Heart left ventricle (tissue), 16 donors: ENCODE measurements at regions not wholly inside any gene's neighbourhood (a gene's known extent, or its start where the extent isn't known, plus 50 kb on each side); places are given as distances from the start of the nearest gene placed in this dataset.
"Not testable (repeated sequence)": the region's sequence is repeated elsewhere in the genome, so short reads cannot be mapped to it uniquely, and the experiment has no call there.

Experiments used
- ATAC-seq, 4 donors: fragments of 200-7000 bp; cut with Tn5 transposase; one replicate each; pipeline ENCODE4 v1.9.1; 2020 to 2022; ENCODE audit warnings: moderate library complexity in 4 of 4, mild to moderate bottlenecking in 3 of 4, moderate number of reproducible peaks in 1 of 4
- DNase-seq, 5 donors: peaks; one replicate each; pipeline ENCODE4 v3.0.0-alpha.2; 2020
- H3K27ac ChIP-seq, 12 donors: fragments of 200-600 bp; sonication (generic) in 4 of 12; one replicate each; pipeline versions ENCODE4 v1.5.0 to v1.8.0; 2016 to 2022; ENCODE audit warnings: mild to moderate bottlenecking in 2 of 12
- H3K27me3 ChIP-seq, 9 donors: fragments of 200-600 bp; sonication (generic) in 2 of 9; one replicate each; pipeline versions ENCODE4 v1.5.1 to v1.8.0; 2016 to 2022; ENCODE audit warnings: mild to moderate bottlenecking in 3 of 9
- H3K36me3 ChIP-seq, 9 donors: fragments of 200-600 bp; sonication (generic) in 2 of 9; one replicate each; pipeline versions ENCODE4 v1.5.0 to v1.8.0; 2018 to 2022; ENCODE audit warnings: mild to moderate bottlenecking in 2 of 9
- H3K4me1 ChIP-seq, 12 donors: fragments of 200-600 bp; sonication (generic) in 4 of 12; one replicate each; pipeline versions ENCODE4 v1.5.0 to v1.8.0; 2016 to 2022; ENCODE audit warnings: mild to moderate bottlenecking in 3 of 12
- H3K4me3 ChIP-seq, 12 donors: fragments of 200-600 bp; sonication (generic) in 4 of 12; one replicate each; pipeline versions ENCODE4 v1.5.0 to v1.8.0; 2017 to 2022; ENCODE audit warnings: mild to moderate bottlenecking in 9 of 12, moderate library complexity in 4 of 12
- H3K9me3 ChIP-seq, 12 donors: fragments of 200-600 bp; sonication (generic) in 4 of 12; one replicate each; pipeline versions ENCODE4 v1.5.0 to v1.8.0; 2016 to 2022; ENCODE audit warnings: mild to moderate bottlenecking in 1 of 12
- WGBS, 4 donors: extraction: QIAGEN DNeasy Blood & Tissue Kit in 2 of 4; methylation state at CpG; one replicate each; pipeline versions ENCODE4 v1.1.5 to v1.1.7; 2013 to 2018; 5-methylcytosine and 5-hydroxymethylcytosine counted together
- intact Hi-C, 10 donors: fragments of 100-400 bp; cut with DNase I; formaldehyde crosslinking; loops; one replicate each; pipeline versions ENCODE4 v1.11.1 to v1.14.2; 2022
- donor health status: ischemic (EF 13 %, LVEDD 7.1; RV severe dilation, severe dysfunction).
- donor health status: healthy with polysubstance abuse.
- donor health status: DM: no; HTN: yes; CAD: no.
- donor health status: DM: no; HTN: no; CAD: no.
- donor health status: ischemic (EF 25% LVEDD 6.9; RV normal size, moderate dysfunction).
- donor health status: ischemic (EF 25% LVEDD 5.7; RV mildly dilated, moderate dysfunction).
- donor health status: healthy.
- donor health status: DM: yes; HTN: yes; CAD: no.
- donor health status: ischemic (EF 35%, LVEDD 5.7; RV mildly dilated, moderate dysfunction).
- donor health status: nonischemic (EF 11% LVEDD 7.7; RV severe dilation, severe dysfunction).
- donor health status: DM: yes; HTN: yes; CAD: no.
- donor health status: PGD.
- donor health status: ischemic (EF 29% LVEDD 5.4; RV normal size, mild dysfunction).
- donor health status: nonischemic (EF 23%, LVEDD 6.1; RV moderate dilation, normal function).

DNA sequence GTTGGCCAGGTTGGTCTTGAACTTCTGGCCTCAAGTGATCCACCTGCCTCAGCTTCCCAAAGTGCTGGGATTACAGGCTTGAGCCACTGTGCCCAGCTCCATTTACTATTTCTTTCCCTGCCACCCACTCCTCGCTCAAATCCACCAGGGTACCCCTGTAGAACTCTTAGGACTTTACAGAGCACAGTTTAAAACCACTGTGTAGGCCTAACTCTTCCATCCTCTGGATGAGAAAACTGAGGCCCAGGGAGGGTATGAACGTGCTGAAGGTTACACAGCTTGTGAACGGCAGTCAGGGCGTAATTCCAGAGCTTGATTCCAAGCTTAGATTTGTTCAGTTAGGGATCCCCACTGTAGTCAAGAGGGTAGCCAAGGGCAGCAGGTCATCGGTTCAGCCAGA is 309.1 kb downstream of the GOLGA6L6 start:
- H3K4me3 ChIP-seq, H3K9me3 ChIP-seq, H3K27ac ChIP-seq, DNase-seq, H3K4me1 ChIP-seq, intact Hi-C loops, H3K36me3 ChIP-seq, ATAC-seq, H3K27me3 ChIP-seq: not testable (repeated sequence)
- WGBS, 4 donors: 62 to 70% (median 64%) methylated on average over 5 of the region's 5 CpGs

DNA sequence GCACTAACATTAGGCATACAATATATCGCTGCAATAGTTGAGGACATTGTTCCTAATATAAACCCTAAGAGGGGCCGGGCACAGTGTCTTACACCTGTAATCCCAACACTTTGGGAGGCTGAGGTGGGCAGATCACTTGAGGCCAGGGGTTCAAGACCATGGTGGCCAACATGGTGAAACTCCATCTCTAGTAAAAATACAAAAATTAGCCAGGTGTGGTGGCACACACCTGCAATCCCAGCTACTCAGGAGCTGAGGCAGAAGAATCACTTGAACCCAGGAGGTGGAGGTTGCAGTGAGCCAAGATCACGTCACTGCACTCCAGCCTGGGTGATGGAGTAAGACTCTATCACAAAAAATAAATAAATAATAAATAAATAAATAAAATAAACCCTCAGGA is 310.9 kb downstream of the GOLGA6L6 start:
- not testable (repeated sequence) for ATAC-seq, H3K9me3 ChIP-seq

DNA sequence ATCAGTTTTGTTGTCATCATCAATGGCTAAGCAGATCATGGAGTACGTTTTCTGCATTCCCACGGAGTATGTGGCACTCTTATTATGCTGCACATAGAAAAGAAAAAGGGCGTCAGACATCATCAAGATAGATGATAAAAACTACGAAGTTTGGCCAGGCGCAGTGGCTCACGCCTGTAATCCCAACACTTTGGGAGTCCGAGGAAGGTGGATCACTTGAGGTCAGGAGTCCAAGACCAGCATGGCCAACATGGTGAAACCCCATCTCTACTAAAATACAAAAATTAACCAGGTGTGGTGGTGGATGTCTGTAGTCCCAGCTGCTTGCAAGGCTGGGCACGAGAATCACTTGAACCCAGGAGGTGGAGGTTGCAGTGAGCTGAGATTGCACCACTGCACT is 312.8 kb downstream of the GOLGA6L6 start:
- 67 to 73% (median 70%) methylated on average over 8 of the region's 8 CpGs for WGBS, 4 donors
- H3K4me3 ChIP-seq, ATAC-seq, intact Hi-C loops, H3K27me3 ChIP-seq, DNase-seq, H3K9me3 ChIP-seq, H3K4me1 ChIP-seq, H3K36me3 ChIP-seq, H3K27ac ChIP-seq: not testable (repeated sequence)

More for the DNA sequence above, 310.9 kb downstream of the GOLGA6L6 start:
- H3K27me3 ChIP-seq, H3K36me3 ChIP-seq, H3K4me3 ChIP-seq, intact Hi-C loops, H3K27ac ChIP-seq, H3K4me1 ChIP-seq, DNase-seq: not testable (repeated sequence)
- 58 to 70% (median 62%) methylated on average over 3 of the region's 3 CpGs for WGBS, 4 donors

DNA sequence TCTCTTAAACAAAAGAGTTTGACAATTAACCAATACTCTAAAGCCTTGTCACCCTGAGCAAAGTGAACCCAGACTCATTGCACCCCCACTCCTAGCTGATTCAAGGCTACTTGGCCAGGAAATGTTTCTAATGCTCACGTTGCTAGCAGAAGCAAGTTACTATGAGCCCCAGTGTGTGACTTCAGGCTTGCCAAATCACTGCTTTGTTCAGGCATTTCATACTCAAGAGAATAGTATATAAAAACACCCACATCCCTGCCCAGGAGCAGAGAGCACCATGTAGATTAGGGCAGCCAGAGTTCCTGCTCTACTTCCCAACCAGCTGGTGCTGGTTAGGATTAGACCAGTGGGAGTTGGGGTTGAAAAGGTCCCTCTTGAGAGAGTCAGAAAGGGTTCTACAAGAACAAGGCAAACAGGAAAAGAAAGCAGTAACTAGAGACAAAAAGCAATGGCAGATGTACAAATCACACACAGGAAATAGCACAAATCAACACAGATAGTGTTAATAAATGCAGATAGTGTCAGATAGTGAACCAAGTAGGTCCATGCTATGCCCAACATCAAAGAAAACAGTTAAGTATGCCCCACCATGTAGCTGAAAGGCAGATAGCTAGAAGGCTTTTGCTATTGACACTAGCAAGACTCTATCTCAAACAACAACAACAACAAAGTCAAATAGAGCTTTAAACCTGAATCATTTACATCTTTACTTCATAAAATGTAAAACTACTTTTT is 314.3 kb downstream of the GOLGA6L6 start:
- H3K9me3 ChIP-seq, DNase-seq, H3K27me3 ChIP-seq, H3K4me1 ChIP-seq, intact Hi-C loops, H3K36me3 ChIP-seq, H3K4me3 ChIP-seq: not testable (repeated sequence)
- H3K27ac ChIP-seq: peak overlapping the region in 1 of 12 donors; percentile 1
- ATAC-seq: peak in 1 of 4 donors; percentile 33
- 24 to 46% (median 39%) methylated on average over 1 of the region's 1 CpG for WGBS, 4 donors

DNA sequence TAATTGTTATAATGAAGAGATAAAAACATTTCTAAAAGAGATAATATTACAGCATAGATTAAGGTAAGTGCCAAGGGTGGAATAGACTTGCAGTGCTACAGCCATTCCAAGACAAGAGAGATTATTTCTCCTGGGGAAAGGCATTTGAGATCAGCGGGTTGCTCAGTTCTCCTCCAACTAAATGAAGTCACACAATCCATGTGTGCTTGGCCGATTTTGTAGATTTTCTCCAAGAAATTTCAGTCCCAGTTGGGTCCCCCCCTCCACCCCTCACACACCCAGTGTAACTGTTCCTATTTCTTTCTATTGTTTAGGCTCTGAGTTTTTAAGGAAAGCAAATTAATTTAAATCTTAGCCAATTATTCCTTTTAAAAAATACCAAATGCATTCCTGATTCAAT is 315.1 kb downstream of the GOLGA6L6 start:
- H3K27me3 ChIP-seq, H3K4me3 ChIP-seq, H3K4me1 ChIP-seq, H3K9me3 ChIP-seq, DNase-seq, intact Hi-C loops, H3K27ac ChIP-seq, H3K36me3 ChIP-seq, ATAC-seq: not testable (repeated sequence)
- WGBS, 4 donors: 29 to 53% (median 48%) methylated on average over 2 of the region's 2 CpGs

DNA sequence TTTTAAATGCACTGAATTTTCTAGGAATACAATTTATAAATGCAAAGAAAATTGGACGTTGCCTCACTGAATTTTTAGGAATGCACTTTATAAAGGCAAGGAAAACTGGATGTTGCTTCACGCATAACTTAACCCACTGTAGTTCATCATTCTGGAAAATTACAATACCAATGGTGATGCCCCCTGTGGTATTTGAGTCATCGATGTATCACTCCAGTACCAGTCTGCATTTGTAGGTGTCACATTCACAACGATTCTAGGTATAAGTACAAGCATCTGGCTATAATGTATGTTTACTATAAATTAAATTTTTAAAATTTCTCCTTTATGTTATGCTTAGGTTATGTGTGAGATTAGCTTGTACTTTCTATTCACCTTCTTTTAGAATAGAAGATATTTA is 320.5 kb downstream of the GOLGA6L6 start:
- DNase-seq, H3K9me3 ChIP-seq, H3K27ac ChIP-seq, H3K27me3 ChIP-seq, H3K36me3 ChIP-seq, H3K4me3 ChIP-seq, ATAC-seq, intact Hi-C loops, H3K4me1 ChIP-seq: not testable (repeated sequence)
- 52 to 59% (median 56%) methylated on average over 4 of the region's 4 CpGs for WGBS, 4 donors

DNA sequence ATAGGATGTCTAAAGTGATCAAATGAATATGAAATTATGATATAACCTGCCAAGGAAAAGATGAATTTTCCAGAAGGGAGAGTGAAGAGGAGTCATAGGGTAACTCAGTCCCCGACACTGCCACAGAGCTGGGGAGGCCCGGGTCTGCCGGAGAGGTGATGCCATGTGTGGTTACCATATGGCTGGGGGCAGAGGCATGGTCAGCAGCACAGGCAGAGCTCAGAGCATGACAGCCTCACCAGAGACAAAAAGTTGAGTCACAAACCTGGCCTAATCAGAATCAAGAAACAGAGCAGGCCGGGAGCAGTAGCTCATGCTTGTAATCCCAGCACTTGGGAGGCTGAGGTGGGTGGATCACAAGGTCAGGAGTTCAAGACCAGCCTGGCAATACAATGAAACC is 322.4 kb downstream of the GOLGA6L6 start:
- H3K4me3 ChIP-seq, H3K36me3 ChIP-seq, intact Hi-C loops, ATAC-seq, H3K27ac ChIP-seq, H3K4me1 ChIP-seq, H3K9me3 ChIP-seq, H3K27me3 ChIP-seq: not testable (repeated sequence)
- peak in 1 of 5 donors; percentile 54 for DNase-seq
- 80 to 84% (median 81%) methylated on average over 4 of the region's 4 CpGs for WGBS, 4 donors

DNA sequence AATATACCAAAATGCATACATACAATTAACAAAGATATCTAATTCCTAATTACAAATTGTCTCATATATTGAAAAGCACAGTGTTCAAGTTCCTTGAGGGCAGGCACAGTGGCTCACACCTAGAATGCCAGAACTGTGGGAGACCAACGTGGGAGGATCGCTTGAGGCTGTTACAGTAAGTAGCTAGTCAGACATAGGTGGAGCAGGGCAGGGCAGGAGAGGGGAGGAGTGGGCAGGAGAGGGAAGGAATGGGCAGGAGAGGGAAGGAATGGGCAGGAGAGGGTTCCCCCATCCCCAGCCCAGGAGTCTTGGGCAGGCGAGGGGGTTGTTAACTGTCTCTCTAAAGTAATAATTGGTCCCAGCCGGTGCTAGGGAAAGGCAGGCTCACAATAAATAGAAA is 325.9 kb downstream of the GOLGA6L6 start:
- H3K4me3 ChIP-seq, DNase-seq, H3K27me3 ChIP-seq, H3K9me3 ChIP-seq, H3K36me3 ChIP-seq, intact Hi-C loops, H3K4me1 ChIP-seq, ATAC-seq, H3K27ac ChIP-seq: not testable (repeated sequence)
- 47 to 83% (median 60%) methylated on average over 4 of the region's 4 CpGs for WGBS, 4 donors

DNA sequence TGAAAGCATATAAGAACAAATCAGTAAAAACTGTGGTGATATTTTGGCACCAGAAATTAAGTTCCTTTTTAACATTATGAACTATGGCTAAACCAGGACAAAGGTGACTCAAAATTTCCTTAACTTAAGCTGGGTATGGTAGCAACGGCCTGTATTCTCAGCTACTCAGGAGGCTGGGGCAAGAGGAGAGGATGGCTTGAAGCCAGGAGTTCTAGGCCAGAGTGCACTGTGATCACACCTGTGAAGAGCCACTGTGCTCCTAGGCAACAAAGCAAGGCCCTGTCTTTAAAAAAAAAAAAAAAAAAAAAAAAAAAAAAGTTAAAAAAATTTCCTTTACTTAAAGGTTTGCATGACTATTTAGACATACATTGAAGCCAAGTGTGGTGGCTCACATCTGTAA is 327.5 kb downstream of the GOLGA6L6 start:
- H3K36me3 ChIP-seq, DNase-seq, H3K27me3 ChIP-seq, H3K4me1 ChIP-seq, H3K27ac ChIP-seq, H3K4me3 ChIP-seq, intact Hi-C loops, ATAC-seq, H3K9me3 ChIP-seq: not testable (repeated sequence)
- WGBS, 4 donors: 25 to 56% (median 43%) methylated on average over 1 of the region's 1 CpG

DNA sequence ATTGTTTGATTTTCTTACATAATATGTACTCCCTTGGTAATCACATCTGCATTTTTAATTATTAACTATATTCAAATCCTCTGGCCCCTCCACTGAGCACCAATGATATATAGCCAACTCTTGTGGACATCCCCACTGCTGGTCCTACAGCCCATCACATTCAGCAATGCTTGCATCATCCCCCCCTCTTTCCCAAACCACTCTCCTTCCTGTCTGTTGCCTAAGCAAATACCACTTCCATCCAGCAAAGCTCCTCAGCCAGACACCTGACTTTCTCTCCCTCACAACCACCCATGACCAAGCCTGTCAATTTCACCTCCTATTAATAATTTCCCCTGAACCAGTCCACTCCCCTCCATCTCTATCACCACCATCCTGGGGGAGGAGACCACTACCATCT is 330.1 kb downstream of the GOLGA6L6 start:
- ATAC-seq, H3K4me1 ChIP-seq, H3K9me3 ChIP-seq, H3K4me3 ChIP-seq, H3K27me3 ChIP-seq, DNase-seq, intact Hi-C loops, H3K27ac ChIP-seq, H3K36me3 ChIP-seq: not testable (repeated sequence)

DNA sequence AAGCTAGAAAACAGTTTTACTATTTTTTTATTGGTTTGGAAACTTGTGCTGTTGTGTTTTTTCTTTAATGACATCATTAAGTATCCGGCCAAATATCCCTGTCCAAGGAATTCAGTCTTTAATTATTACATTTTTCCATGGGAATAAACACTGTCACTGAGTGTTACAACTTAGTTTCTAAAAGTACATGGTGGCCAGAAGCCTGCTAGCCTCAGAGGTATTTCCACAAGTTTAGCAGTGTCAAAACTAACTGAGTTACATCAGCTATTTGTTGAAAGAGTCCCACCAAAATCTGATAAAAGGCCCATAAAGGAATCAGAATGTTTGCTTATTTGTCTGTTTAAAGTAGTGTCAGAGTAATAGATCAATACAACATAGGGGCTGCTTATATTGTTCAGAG is 331.6 kb downstream of the GOLGA6L6 start:
- DNase-seq, H3K27ac ChIP-seq, H3K9me3 ChIP-seq, H3K36me3 ChIP-seq, H3K4me1 ChIP-seq, H3K27me3 ChIP-seq, H3K4me3 ChIP-seq, intact Hi-C loops: not testable (repeated sequence)
- ATAC-seq: peak in 2 of 4 donors; percentile 27 to 58
- WGBS, 4 donors: 37 to 59% (median 42%) methylated on average over 1 of the region's 1 CpG

DNA sequence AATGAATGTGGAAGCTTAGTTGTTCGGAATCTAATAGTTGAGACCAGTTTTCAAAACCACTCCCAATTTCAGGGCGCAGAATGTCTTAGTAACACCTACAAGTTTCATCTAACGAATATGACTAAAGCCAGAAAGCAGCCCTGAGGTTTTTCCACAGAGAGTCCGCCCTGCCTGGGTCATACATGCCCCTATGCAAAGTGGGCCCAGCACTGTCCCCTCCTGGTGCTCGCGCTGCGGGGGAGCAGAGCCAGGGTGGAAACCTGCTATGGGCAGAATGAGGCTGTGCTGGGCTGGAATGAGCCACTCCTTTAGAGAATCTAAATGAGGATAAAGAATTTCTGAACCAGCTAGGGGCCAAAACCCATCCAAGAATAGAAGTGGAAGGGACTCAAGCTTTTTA is 334.0 kb downstream of the GOLGA6L6 start:
- H3K4me3 ChIP-seq, H3K9me3 ChIP-seq, DNase-seq, intact Hi-C loops, H3K36me3 ChIP-seq, H3K27ac ChIP-seq, H3K27me3 ChIP-seq, H3K4me1 ChIP-seq: not testable (repeated sequence)
- ATAC-seq: peak in 1 of 4 donors; percentile 41
- 76 to 86% (median 77%) methylated on average over 7 of the region's 7 CpGs for WGBS, 4 donors
